ENCODE measurements at regions not wholly inside any gene's neighbourhood (a gene's known extent, or its start where the extent isn't known, plus 50 kb on each side); places are given as distances from the start of the nearest gene placed in this dataset.

DNA sequence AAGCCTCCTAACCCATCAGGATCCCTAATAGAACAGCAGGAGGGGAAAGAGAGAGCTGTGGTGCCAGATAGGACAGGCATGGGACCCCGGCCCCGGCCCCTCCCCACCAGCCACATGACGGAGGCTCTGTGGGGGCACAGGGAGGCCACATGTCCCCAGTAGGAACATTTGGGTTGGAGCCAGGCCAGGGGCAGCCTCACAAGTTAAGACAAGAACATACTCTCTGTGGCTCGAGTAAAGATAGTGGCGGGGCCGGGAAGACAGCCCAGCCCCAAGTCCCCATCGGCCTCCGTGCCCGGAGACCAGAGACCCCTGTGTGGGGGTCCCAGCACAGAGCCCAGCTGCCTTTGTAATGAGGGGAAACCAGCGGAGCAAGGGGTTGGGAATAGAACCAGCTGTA, 78.6 kb upstream of the GALNT9 start:
- intact Hi-C loops (cut with DNase I): no loop called here
- Histone ChIP-seq H3K9me3 (no peaks in the 10 kb centered on the region), H3K4me3 (no peak overlapping the region), H3K27me3 (replicated peaks; ENCODE audit: insufficient read depth) (no peaks in the 10 kb centered on the region), H3K36me3 (no peaks in the 10 kb centered on the region), H3K27ac (no peak overlapping the region), H3K4me1 (replicated peaks) (no peaks in the 10 kb centered on the region)
- DNase-seq (ENCODE audit: low spot score): peak; percentile 38
- WGBS: 20% methylated on average over 10 of the region's 10 CpGs
- TF ChIP-seq, protein P1, sequence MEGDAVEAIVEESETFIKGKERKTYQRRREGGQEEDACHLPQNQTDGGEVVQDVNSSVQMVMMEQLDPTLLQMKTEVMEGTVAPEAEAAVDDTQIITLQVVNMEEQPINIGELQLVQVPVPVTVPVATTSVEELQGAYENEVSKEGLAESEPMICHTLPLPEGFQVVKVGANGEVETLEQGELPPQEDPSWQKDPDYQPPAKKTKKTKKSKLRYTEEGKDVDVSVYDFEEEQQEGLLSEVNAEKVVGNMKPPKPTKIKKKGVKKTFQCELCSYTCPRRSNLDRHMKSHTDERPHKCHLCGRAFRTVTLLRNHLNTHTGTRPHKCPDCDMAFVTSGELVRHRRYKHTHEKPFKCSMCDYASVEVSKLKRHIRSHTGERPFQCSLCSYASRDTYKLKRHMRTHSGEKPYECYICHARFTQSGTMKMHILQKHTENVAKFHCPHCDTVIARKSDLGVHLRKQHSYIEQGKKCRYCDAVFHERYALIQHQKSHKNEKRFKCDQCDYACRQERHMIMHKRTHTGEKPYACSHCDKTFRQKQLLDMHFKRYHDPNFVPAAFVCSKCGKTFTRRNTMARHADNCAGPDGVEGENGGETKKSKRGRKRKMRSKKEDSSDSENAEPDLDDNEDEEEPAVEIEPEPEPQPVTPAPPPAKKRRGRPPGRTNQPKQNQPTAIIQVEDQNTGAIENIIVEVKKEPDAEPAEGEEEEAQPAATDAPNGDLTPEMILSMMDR (IDR thresholded peaks at IDR 0.05): no peak
- TF ChIP-seq POLR2AphosphoS5 (IDR thresholded peaks at IDR 0.05) (no peak), POLR2A (IDR thresholded peaks at IDR 0.05) (no peak)

DNA sequence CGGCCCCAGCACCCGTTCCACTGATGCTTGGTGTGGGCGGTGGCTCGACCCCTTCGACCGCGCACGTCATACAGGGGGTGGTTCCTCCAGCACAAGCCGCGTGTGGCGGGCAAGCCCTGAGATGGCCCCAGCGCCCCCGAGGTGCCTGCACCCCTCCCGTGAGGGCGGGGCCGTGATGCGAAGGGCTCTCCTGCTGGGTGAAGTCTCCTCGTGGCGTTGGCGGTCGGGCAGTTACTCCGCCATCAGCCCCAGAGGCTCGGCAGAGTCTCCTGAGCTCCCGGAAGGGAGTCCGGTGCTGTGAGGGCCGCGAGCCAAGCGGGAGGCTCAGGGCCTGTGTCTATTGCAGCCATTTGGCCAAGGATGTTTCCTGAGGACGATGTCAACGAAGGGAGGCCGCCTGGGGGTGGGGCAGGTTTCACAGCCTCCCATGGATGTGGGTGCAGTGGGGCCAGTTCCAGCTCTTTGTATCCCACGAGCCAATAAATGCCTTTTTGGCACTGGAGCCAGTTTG, 78.1 kb upstream of the GALNT9 start:
- H3K9me3 ChIP-seq: no peaks in the 10 kb centered on the region

DNA sequence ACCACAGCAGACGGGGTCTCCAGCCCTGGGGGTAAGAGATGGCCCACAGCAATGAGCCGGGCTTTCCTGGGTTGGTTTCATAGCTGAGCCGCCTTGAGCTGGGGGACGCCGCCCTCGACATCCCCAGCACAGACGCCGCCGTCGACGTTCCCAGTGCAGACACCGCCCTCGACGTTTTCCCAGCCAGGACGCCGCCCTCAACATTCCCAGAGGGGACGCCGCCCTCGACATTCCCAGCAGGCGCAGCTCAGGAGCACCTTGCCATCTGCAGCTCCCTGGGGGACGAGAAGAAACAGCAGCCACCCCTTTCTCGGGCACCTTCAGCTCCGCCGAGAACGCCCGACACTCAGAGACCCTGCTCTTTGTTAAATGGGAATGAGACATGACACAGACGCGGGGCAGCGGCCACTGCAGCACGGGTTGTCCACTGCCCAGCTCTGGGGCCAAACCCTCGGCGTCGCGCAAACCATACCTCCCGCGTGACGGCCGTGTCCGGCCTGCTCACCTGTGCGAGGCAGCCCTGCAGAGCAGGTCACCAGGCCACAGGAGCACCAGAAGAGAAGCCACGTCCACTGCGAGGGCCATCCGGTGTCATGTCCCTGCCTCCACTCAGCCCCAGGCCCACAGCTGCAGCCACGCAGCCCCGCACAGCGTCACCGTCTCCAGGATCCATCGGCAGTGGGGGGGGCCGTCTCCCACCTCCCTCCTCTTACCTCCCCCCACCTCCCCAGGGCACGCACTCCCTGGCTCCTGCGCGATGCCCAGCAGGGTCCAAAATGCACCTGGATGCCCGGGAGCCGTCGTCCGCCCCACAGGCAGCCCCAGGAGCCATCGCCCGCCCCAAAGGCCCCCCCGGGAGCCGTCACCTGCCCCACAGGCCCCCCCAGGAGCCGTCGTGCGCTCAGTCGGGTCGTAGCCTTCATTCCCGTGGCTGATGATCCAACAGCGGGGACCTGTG, 77.4 kb upstream of the GALNT9 start:
- DNase-seq (ENCODE audit: low spot score): no peak
- H3K27me3 ChIP-seq (replicated peaks; ENCODE audit: insufficient read depth): peaks cover 4% of the 10 kb centered on the region
- H3K36me3 ChIP-seq: no peaks in the 10 kb centered on the region
- 88% methylated on average over 49 of the region's 67 CpGs for WGBS
- TF ChIP-seq, protein P1 (IDR thresholded peaks at IDR 0.05): no peak
- TF ChIP-seq POLR2A (IDR thresholded peaks at IDR 0.05): no peak
- no peak for TF ChIP-seq POLR2AphosphoS5 (IDR thresholded peaks at IDR 0.05)
- H3K4me3 ChIP-seq: no peak overlapping the region
- intact Hi-C loops (cut with DNase I): no loop called here
- no peaks in the 10 kb centered on the region for H3K9me3 ChIP-seq
- no peaks in the 10 kb centered on the region for H3K4me1 ChIP-seq (replicated peaks)
- H3K27ac ChIP-seq: no peak overlapping the region

More for the DNA sequence above, 78.1 kb upstream of the GALNT9 start:
- H3K36me3 ChIP-seq: no peaks in the 10 kb centered on the region
- 52% methylated on average over 32 of the region's 32 CpGs for WGBS
- intact Hi-C loops (cut with DNase I): no loop called here
- peak; percentile 42 for DNase-seq (ENCODE audit: low spot score)
- no peak overlapping the region for H3K4me3 ChIP-seq
- no peak for TF ChIP-seq POLR2AphosphoS5 (IDR thresholded peaks at IDR 0.05)
- TF ChIP-seq, protein P1 (IDR thresholded peaks at IDR 0.05): no peak
- H3K27ac ChIP-seq: no peak overlapping the region
- H3K4me1 ChIP-seq (replicated peaks): no peaks in the 10 kb centered on the region
- peaks cover under 1% of the 10 kb centered on the region for H3K27me3 ChIP-seq (replicated peaks; ENCODE audit: insufficient read depth)

DNA sequence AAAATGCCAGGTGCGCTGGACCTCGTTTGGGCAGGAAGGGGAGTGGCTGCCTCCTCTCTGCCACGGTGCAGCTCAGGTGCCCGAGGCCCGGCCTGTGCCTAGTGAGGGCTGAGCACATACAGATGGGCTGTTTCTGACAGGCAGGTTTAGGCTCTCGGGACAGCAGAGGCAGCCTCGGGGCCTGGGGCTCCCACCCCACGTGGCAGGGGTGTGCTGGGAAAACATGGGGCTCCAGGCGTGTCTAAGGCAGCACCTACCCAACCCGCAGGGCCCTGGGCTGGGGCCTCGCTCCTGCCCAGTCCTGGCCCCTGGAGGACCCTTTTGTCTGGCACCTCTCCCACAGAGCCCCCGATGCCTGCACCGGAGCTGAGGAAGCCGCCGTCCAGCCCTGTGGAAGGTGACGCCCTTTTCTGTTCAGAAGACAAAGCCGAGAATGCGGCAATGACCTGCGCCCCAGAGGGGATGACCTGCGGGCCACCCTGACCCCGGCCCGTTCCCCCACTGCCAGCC, 76.4 kb upstream of the GALNT9 start:
- intact Hi-C loops (cut with DNase I): no loop called here
- no peaks in the 10 kb centered on the region for H3K4me1 ChIP-seq (replicated peaks)
- H3K27me3 ChIP-seq (replicated peaks; ENCODE audit: insufficient read depth): peaks cover 8% of the 10 kb centered on the region
- 67% methylated on average over 19 of the region's 22 CpGs for WGBS
- TF ChIP-seq POLR2A (IDR thresholded peaks at IDR 0.05): no peak
- no peak for TF ChIP-seq POLR2AphosphoS5 (IDR thresholded peaks at IDR 0.05)
- TF ChIP-seq, protein P1 (IDR thresholded peaks at IDR 0.05): no peak
- H3K27ac ChIP-seq: no peak overlapping the region
- H3K9me3 ChIP-seq: no peaks in the 10 kb centered on the region
- no peak for DNase-seq (ENCODE audit: low spot score)
- H3K4me3 ChIP-seq: no peak overlapping the region
- no peaks in the 10 kb centered on the region for H3K36me3 ChIP-seq
